Umbilical cord (tissue), 1 donor: ENCODE measurements at regions not wholly inside any gene's neighbourhood (a gene's known extent, or its start where the extent isn't known, plus 50 kb on each side); places are given as distances from the start of the nearest gene placed in this dataset.

ENCODE experiments used
- DNase-seq: peaks from one replicate; pipeline ENCODE4 v3.0.0-alpha.2; 2015; ENCODE audit warnings: low spot score

DNA sequence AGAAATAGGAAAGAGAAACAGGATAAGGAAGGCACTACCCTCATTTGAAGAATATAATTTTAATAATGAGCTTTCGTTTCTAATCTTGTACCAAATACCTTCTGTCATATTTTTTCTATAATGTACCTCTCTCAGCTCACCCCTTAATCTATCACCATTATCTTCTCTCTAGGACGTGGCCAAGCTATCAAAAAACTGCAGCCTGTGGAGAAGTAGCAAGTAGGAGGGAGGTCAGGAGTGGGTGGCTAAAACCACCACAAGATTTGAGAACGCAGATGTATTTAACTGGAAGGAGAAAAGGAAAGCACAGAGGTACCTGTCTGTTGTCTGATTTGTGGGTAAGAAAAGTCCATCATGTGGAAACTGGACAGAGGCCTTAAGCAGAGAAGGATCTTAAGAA, 576.7 kb upstream of the DIPK2B start:
- DNase-seq, result no peak

DNA sequence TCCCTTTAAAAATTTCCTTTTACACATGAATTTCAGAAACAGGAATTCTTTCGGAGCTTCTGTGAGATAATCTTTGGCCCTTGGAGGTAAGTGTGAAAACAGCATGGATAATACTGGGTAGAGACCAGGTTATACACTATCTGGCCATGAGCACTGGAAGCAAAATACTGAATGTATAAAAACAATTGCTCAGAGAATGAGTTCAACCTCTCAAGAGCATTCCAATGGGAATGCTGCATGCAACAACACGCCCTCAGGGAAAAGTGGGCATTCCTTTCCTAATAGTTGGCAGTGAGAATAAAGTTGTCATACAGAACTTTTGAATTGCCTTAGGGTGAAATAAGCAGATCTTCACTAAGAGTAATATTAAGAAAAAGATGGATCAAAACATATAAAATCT, 574.8 kb upstream of the DIPK2B start:
- peak; percentile 38 for DNase-seq

DNA sequence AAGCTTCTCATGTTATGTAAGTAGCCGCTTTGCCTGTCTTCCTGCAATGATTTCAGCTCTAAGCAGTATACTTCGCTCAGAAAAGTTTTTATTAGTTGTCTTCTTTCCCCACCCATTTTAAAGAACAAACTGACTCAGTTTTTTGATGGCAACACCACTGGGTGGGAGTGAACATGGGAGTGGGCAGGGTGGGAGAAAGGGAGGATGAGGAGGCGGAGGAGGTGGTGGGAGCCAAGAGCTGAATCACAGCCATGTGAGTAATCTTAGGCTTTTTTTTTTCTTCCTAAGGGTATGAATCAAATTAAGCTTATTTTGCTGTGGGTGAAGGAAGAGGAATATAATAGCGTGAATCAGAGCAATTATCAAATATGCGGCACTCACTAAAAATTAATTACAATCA, 574.3 kb upstream of the DIPK2B start:
- peak; percentile 74 for DNase-seq

DNA sequence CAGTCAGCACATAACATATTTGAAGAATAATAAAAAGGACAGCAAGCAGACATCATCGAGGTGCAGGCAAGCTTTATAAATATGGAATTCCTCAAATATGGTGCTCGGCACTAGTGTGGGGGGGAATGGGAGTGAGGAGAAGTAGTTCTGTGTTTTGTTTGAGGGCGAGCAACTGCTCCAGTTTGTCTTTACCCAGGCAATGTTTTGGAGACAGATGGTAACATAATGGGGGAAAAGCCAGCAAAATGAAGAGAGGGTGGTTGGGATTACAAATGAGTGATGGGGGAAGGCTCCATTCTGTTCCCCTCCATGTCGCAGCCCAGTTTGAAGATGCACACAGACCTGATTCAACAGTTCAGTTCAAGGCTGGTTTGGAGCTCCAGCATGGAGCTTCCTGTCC, 572.9 kb upstream of the DIPK2B start:
- no peak for DNase-seq

GRCh38 chrX:45771560-45772340, 571.1 kb upstream of the DIPK2B start:
- peak; percentile 43 for DNase-seq

- peak; percentile 62 for DNase-seq
Measured at GRCh38 chrX:45771114-45771513, 570.4 kb upstream of the DIPK2B start.

- peak; percentile 84 for DNase-seq
Measured at GRCh38 chrX:45769761-45770582, 569.3 kb upstream of the DIPK2B start.

DNA sequence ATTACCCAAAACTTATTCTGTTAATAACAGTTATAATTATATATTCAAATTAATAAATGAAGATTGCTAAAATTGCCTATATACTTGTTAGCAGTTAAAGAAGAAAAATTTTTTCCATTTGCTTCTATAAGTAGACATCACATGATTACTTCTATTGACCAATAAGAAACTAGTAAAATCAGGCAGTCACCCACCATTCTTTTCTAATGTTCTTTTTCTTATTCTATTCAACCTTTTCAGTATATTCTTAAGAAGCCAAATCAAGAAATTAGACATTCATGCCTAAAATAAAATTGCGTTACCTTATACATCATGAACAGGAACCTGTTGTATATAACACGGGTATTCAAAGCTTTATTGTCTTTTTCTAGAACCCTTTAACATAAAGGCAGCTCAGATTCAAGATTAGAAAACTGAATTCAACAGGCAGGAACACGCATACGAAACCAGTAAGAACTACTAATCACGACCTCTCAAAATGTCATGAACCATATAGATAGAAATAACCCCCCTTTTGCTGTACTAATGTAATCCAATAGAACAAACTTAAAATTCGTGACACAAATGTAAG, 568.1 kb upstream of the DIPK2B start:
- no peak for DNase-seq

DNA sequence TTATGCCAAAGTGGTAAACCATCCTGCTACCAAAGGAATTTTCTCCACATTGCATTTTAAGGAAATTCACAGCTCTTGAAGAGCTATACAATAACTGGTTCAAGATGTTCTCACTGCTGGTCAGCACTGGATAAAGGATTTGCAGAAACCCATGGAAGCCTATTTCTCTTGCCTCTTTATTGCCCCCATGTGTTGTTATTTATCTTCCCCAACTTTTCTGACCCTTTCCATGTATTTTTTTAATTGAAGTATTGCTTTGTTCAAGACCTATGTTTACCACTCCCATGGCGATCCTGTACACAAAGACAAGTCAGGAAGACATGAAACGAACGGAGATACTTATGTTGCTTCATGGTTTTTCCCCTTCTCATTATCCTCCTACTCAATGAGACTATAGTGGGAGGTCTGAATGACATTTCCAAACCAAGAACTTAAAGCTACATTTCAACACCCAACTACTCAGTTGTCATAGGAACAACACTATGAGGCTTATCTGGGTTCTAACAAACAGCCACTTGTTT, 566.4 kb upstream of the DIPK2B start:
- no peak for DNase-seq

DNA sequence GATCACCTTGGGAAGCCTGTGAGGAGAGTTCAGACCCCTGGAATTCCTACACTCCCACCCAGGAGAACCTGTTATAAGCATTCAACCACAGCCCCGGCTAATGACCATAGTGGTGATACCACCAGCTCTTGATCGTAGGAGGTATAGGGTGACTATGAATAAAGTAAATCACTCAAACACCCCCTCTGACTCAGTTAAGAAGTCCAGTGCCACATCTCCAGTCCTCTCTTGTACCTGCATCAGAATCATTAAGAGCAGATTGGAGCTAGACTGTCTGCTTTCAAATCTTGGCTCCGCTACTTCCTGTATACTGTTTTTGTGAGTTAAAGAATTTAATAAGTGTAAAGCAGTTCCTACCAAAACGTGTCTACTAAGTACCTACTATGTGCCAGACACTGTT, 565.1 kb upstream of the DIPK2B start:
- no peak for DNase-seq

DNA sequence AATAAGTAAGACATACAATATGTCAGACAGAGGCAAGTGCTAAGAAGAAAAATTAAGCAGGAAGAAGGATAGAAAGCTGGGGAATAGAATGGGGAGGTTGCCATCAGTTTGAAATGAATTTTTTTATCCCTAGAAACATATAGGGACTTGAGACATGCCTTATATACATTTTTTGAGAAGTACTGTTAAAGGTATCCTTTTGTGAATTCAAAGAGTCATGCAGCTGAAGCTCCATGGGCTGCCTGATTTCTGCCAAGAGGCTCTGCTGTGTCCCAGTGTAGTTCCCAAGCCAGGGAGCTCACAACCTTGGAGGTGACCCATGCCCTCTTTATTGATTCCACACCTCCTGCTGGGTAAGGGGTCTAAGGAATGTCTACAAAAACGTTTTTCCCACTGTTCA, 564.6 kb upstream of the DIPK2B start:
- DNase-seq, result no peak

DNA sequence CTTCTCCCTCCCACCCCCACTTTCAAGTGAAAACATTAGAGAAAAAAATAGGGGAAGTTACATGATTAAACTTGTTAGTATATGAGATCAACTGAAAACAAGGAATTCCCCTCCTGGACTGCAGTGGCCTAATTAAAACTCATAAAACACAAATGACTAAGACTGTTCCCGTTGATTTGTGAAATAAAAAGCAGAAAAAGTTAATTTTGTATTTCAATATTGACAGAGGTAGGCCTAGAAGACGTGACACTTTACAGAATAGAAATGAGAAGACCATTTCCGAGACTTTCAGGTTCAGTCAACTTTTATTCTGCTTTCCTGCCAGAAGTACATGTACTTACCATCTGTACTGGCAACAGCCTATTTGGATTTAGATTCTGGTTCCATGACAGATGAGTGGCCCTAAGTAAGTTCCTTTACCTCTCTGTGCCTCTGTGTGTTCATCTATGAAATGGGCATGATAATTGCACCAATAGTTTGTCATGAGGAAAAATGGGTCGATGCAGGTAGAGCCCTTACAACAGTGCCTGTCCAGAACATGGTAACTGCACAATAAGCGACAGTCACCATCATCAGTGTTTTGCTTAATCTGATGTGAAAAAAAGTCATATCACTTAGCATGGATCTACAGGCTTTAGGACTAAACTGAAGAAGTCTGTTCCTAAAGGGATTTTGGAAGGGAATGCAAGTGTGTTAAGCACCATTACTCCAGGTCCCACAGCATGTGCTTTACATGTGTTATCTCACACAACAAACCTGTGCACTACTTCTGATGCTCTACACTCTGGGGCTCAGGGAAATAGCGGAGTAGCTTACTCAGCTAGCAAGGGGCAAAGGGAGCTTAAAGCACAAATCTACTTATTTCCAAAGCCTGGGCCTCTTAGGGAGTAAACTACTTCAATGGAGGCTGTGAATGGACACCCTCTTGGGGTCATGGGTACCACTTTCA, 562.3 kb upstream of the DIPK2B start:
- no peak for DNase-seq

DNA sequence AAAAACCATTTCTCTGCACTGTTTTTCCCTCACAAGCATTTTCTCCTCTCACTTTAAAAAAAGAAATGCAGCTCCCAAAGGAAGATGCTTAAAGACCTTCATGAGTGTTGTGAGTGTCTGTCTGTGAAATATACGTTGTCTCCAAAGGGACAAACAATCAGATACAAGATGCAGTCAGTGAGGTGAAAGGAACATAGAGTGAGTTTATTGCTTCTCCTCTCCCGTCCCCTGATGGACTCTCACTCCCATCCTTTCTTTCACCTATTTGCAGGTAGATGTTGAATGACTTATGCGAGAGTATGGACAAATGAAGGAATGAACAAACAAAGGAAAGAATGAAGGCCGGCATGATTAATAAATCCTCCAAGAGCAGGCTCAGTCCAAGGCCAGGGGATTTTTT, 561.2 kb upstream of the DIPK2B start:
- DNase-seq, result no peak

GRCh38 chrX:45760187-45760742, 559.6 kb upstream of the DIPK2B start:
- DNase-seq, result no peak

DNA sequence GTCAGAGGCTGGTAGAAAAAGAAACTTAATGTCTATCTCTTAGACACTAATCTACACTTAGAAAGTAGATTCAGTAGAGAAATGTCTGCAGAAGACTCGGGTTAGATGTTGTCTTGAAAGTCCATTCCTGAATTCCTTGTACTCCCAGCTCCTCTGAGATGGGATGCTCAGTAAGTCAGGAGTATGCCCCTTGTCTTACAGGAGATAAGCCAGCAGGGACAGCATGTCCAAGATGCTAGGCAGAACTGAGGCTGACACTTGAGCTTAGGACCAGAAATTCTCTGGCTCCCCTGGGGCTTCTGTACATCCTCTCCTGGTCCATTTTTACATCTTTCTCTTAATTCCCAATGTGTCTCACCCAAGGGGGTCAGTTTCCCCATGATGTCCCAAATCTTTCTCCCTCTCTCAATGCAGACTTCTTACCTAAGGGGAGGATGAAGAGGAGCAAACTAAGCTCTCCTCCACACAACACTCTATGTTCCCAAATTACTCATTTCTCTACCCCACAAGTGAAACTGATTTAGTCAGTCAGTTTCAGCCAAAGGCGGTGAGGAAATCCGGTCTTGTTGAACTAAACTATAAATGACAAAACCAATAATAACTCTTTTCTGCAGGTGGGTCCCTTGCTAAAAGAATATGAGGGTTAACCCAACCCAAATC, 558.2 kb upstream of the DIPK2B start:
- DNase-seq, result no peak

- no peak for DNase-seq
Measured at GRCh38 chrX:45758319-45758718, 557.6 kb upstream of the DIPK2B start.

GRCh38 chrX:45757272-45757671, 556.6 kb upstream of the DIPK2B start:
- DNase-seq, result no peak

DNA sequence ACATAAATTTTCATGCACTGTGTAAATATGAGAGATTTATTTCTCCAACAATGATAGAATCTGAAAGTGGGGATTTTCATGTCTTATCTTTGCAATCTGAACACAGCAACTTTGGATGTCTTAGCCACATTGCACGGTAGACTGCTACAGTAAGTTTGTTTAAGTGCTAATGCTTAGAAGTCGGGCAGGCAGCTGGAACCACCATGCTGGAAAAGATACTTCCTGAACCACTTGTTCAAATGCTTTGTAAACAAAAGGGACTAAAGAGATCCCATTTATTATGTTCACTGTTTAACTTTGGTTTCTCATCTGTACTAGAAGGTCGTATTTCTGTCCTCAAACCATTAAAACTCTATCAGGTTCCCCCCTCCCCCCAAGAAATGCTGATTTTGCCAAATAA, 555.9 kb upstream of the DIPK2B start:
- DNase-seq, result no peak

- DNase-seq, result no peak
Measured at GRCh38 chrX:45755703-45756102, 555.0 kb upstream of the DIPK2B start.

GRCh38 chrX:45751156-45751555, 550.5 kb upstream of the DIPK2B start:
- no peak for DNase-seq
